Right ventricle myocardium superior (tissue), 1 donor: ENCODE measurements at regions not wholly inside any gene's neighbourhood (a gene's known extent, or its start where the extent isn't known, plus 50 kb on each side); places are given as distances from the start of the nearest gene placed in this dataset.
"Not testable (repeated sequence)": the region's sequence is repeated elsewhere in the genome, so short reads cannot be mapped to it uniquely, and the experiment has no call there.

Experiments used
- ATAC-seq: fragments of 200-7000 bp; cut with Tn5 transposase; one replicate; pipeline ENCODE4 v1.9.1; 2020; ENCODE audit warnings: mild to moderate bottlenecking; ENCODE audit not compliant: poor library complexity
- DNase-seq: peaks from one replicate; pipeline ENCODE4 v3.0.0-alpha.2; 2020
- intact Hi-C: fragments of 100-400 bp; cut with DNase I; formaldehyde crosslinking; loops from one replicate; pipeline ENCODE4 v1.11.2; 2022
- donor health status: DM: no; HTN: yes; CAD: no; lungs with severe emphysema.

- peak; percentile 37 for DNase-seq
- intact Hi-C loops, result no loop called here
- no peak for ATAC-seq
Observed at GRCh38 chr2:138395565-138396306, 105.8 kb upstream of the SPOPL start.

DNA sequence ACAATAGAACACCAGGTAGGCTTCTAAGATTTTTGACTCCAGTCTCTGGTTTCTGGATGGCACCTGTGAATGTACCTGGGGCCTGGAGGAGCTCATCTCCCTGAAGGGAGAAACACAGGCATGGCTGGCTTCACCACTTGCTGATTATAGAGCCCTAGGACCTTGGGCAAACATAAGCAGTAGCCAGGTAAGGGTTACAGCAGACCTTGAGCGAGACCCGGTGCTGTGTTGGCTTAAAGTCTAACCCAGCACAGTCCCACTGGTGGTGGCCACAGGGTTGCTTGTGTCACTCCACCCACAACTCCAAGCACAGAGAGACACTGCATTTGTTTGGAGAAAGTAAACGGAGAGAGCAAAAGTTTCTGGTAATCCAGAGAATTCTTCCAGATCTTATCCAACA is 104.7 kb upstream of the SPOPL start:
- no peak for ATAC-seq
- intact Hi-C loops, result no loop called here
- no peak for DNase-seq

DNA sequence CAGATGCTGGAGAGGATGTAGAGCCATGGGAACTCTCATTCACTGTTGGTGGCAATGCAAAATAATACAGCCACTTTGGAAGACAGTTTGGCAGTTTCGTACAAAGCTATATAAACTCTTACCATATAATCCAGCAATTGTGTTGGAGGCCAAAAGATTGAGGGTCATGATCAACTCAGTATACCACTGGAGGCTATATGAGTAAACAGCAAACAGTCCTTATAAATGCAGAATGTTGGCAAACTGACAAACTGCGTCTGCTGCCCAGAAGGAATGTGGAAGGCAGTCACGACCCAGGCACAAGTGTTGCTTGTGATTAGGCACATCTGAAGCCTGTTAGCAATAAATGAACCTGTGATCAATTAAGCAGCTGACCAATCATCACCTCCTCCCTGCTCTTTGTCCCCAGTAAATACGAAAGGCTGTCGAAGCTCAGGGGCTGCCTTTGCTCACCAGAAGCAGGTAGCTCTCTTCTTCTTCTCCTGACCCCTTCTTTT is 98.1 kb upstream of the SPOPL start:
- no peak for ATAC-seq
- intact Hi-C loops, result no loop called here

DNA sequence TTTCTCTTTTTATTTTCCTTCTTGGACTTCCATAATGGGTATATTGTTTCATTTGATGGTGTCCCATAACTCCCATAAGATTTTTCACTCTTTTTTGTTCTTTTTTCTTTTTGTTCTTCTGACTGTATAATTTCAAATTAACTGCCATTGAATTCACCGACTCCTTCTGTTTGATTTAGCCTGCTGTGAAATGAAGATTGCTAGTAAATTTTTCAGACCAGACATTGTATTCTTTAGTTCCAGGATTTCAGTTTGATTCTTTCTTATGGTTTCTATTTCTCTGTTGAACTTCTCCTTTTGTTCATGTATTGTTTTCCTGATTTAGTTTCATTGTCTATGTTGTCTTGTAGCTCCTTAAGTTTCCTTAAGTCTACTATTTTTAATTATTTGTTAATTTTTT is 87.6 kb upstream of the SPOPL start:
- DNase-seq (no peak), ATAC-seq (no peak)
- intact Hi-C loops, result no loop called here

More for the DNA sequence above, 98.1 kb upstream of the SPOPL start:
- DNase-seq, result no peak

DNA sequence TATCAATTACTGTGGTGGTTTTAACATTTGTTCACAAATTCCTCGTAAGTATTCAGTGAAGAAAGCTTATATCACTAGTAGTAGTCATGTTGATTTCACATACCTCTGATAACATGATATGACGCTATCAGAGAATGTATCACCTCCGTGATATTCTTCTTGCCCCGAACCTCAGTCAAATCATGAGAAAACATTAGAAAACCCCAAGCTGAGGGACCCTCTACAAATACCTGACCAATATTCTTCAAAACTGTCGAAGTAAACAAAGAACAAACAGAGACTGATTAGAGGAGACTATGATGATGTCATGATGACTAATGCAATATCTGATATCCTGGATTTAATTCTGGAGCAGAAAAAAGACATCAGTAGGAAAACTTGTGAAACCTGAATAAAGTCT is 85.6 kb upstream of the SPOPL start:
- no peak for ATAC-seq
- DNase-seq, result no peak
- intact Hi-C loops, result no loop called here

DNA sequence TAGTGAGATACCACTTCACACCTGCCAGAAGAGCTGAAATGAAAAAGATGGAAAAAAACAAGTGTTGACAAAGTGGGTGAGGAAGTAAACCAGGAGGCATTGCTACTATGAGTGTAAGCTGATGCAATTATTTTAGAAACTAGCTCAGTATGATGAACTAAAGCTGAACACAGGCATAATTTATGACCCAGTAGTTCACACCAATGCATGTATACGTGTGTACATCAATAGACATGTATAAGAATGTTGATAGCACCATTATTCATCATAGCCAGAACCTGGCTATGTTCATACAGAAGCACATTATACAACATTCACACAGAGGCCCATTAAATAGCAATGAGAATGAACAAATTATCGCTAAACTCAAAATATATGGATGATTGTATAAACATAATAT is 83.1 kb upstream of the SPOPL start:
- DNase-seq (no peak), ATAC-seq (no peak)
- intact Hi-C loops, result no loop called here

DNA sequence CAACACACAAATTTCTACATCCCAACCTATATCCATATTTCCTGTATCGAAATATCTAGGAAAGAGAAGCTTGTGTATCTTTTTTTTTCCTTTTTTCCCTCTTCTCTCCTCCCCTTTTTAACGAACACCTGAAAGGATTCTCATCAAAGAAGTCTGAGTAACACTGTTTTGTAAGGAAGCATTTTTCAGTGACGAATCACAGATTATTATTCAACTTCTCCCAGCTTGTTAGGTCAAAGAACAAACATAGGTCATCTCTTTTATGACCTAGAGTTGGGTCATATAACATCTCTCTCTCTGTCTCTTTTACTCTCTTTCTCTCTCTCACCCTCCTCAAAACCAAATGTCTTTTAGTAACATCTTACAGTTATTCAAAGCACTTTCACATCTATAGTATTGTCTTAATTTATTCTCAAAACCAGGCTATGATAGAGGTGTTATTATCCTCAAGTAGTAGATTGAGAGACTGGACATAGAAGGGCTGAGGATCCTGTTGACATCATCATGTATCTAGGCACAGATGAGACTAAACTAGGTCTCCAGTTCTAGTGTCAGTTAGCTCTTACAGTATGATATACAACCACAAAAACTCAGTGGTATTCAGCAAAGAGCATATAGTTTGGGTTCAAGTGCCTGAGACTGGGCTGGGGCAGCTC is 80.1 kb upstream of the SPOPL start:
- ATAC-seq, result no peak
- DNase-seq, result no peak
- intact Hi-C loops, result no loop called here

DNA sequence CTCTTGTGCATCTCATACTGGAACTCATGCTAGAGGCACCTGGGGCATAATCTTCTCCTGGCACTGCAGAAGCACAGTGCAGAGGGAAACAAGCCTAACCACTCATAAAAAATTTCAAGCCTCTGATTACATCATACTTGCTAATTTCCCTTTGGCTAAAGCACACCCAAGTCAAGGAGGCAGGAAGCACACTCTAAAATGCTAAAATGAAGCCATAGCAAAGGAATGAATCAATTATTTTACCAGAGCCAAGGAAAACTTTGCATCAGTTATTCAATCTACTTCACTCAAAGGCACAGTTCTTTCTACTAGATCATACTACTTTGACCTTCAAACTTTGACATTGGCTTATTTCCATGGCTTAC is 79.6 kb upstream of the SPOPL start:
- intact Hi-C loops, result no loop called here
- ATAC-seq (peak; percentile 39), DNase-seq (no peak)

GRCh38 chr2:138423198-138423597 is 78.4 kb upstream of the SPOPL start:
- DNase-seq (no peak), ATAC-seq (no peak)
- intact Hi-C loops, result no loop called here

- ATAC-seq (no peak), DNase-seq (no peak)
- intact Hi-C loops, result no loop called here
Observed at GRCh38 chr2:138423745-138424144, 77.8 kb upstream of the SPOPL start.

GRCh38 chr2:138424436-138425140 is 77.0 kb upstream of the SPOPL start:
- DNase-seq (no peak), ATAC-seq (no peak)
- intact Hi-C loops, result no loop called here

DNA sequence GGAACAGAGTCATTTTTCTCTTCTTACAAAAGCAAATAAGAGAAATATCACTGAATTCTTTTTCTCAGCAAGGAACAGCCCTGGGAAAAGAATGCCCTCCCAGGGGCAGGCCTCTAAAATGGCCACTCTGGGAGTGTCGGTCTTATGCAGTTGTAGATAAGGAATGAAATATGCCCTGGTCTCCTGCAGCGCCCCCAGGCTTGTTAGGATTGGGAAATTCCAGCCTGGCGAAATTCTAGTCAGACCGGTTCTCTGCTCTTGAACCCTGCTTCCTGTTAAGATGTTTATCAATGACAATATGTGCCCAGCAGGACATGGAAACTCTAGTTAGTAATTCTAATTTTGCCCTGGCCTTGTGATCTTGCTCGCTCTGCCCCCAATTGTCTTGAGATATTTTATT is 75.5 kb upstream of the SPOPL start:
- intact Hi-C loops, ATAC-seq, DNase-seq: not testable (repeated sequence)

DNA sequence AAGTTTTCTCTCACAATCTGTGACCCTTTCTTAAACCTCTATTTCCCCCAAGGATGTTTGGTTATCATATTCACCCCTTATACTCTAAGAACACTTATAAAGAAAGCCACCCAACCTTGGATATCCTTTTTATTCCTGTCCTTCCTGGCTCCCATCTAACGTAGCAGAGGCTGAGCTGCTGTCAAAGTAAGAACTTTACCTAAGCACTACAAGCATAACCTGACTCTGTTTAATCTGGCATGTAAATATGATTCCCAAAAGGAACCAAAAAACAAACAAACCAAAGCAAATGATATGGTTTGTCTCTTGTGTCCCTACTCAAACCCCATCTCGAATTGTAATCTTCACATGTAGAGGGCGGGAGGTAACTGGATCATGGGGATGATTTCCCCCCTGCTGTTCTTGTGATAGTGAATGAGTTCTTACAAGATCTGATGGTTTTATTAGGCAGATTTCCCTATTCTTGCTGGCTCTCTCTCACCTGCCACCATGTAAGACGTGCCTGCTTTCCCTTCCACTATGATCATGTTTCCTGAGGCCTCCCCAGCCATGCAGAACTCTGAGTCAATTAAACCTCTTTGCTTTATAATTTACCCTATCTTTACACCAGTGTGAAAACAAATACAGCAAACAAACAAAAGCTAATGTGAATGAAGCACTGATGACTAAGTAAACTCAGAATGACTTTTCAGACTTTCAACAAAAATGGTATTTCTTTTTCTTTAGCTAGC is 72.7 kb upstream of the SPOPL start:
- DNase-seq (no peak), ATAC-seq (no peak)
- intact Hi-C loops, result no loop called here

DNA sequence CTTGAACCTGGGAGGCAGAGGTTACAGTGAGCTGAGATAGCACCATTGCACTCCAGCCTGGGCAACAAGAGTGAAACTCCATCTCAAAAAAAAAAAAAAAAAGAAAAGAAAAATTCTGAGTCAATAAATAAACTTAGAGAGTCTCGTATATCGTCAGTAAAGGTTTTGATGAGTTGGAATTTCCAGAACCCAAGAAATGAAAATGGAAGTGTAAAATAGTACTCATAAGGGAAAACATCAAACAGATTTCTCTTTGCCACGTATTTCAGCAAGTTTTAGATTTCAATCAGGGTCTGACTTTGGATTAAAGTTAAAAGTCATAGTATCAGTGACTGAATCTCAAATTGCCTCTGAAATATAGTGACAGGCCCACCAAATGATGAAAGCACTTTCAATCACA is 71.4 kb upstream of the SPOPL start:
- ATAC-seq (no peak), DNase-seq (no peak)
- intact Hi-C loops, result no loop called here

DNA sequence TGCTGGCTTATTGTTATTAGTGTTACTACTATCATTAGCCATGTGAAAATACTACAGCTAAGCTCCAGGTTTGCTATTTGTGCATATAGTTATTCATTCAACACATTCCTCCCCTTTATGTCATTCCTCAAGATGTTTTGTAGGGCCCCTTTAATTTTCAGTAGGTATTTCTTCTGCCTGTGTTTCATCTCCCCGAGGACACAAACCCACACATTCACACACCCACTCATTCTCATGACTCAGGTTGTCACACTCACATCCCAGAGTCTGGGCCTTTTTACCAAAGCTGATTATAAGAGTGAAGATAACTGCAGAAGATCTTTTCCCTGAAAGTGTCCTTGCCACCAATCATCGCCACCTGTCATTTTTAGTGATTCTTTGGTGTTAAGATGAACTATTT is 68.6 kb upstream of the SPOPL start:
- intact Hi-C loops, result no loop called here
- DNase-seq (no peak), ATAC-seq (no peak)

DNA sequence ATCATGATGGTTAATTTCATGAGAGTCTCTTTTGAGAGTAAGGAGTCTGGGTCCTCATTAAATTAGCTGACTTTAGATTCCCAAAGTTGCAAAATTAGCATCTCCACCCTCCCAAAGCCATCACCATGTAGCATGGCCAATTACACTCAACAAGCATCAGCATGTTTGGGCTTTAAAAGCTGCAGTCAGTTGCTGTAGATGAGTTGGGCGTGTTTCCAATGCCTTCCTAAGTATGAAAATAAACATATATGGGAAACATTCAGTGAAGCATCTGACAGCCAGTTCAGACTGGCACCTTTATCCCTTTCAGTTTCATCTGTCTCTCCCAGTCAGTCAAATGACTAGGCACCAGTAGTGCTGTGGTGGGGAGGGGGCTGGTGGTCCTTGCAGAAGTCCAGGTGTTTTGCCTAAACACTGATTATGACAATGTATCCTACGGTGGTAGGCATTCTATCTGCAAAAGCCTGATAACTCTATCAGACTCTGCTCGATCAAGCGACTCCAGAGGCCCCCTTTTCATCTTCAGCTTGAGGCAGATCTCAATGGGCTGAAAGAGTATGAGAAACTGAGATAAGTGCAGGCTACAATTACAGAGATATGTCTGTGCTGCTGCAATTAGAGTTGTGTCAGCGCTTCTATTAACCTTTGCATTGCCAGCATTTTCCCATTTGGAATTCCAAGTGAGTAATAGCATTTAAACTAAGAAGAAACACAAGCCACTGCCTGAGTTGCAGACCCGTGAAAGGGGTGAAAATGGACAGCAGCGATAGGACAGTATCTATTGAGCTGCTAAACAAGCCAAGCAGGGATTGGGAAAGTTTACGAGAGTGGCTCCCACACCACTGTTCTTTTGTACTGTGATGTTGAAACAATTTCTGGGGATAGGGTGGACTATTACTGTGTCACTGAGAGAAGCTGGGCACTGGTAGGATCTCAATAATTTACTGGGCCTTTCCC is 67.3 kb upstream of the SPOPL start:
- intact Hi-C loops, result no loop called here
- ATAC-seq, result no peak
- no peak for DNase-seq

GRCh38 chr2:138435701-138436100 is 65.9 kb upstream of the SPOPL start:
- ATAC-seq (no peak), DNase-seq (no peak)
- intact Hi-C loops, result no loop called here

- intact Hi-C loops, result no loop called here
- ATAC-seq (no peak), DNase-seq (no peak)
Observed at GRCh38 chr2:138439733-138440132, 61.8 kb upstream of the SPOPL start.
